ENCODE measurements at regions not wholly inside any gene's neighbourhood (a gene's known extent, or its start where the extent isn't known, plus 50 kb on each side); places are given as distances from the start of the nearest gene placed in this dataset.

DNA sequence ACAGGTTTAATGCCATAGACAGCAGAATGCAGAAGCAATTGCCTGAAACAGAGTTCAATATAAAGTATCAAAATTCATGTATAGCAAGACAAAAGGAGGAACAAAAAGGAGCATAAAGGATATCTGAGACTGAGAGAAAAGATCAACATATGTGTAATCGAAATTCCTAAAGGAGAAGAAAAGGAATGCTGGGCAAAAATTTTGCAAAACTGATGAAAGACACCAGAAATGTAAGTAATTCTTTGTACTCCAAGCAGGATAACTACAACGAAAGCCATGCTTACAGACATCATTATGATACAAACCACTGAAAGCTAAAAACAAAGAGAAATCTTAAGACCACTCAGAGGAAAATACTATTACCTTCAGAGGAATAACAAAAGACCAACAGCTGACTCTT is 72.8 kb upstream of the MTAP start:
- no peak for DNase-seq (ENCODE audit: extremely low read depth, low read depth)
- TF ChIP-seq, protein P1, sequence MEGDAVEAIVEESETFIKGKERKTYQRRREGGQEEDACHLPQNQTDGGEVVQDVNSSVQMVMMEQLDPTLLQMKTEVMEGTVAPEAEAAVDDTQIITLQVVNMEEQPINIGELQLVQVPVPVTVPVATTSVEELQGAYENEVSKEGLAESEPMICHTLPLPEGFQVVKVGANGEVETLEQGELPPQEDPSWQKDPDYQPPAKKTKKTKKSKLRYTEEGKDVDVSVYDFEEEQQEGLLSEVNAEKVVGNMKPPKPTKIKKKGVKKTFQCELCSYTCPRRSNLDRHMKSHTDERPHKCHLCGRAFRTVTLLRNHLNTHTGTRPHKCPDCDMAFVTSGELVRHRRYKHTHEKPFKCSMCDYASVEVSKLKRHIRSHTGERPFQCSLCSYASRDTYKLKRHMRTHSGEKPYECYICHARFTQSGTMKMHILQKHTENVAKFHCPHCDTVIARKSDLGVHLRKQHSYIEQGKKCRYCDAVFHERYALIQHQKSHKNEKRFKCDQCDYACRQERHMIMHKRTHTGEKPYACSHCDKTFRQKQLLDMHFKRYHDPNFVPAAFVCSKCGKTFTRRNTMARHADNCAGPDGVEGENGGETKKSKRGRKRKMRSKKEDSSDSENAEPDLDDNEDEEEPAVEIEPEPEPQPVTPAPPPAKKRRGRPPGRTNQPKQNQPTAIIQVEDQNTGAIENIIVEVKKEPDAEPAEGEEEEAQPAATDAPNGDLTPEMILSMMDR (IDR thresholded peaks at IDR 0.05; ENCODE audit: low read depth, low read length) = no peak

DNA sequence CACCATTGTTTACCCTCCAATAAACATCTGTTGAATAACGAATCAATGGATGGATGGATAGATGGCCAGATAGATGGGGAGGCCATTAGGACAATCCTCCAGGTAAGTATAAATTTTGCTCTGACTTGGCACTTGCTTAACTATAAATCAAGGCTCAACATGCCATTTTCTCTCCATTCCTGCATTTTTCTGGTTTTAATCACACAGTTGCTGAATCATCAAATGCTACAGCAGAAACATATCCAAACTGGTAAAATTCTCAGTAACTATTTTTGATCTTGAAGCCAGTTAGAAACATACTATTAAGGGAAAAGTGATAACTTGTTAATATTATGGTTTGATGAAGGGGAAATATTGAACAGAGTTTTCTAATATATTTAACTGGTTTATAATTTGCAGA is 71.5 kb upstream of the MTAP start:
- TF ChIP-seq, protein P1 (IDR thresholded peaks at IDR 0.05; ENCODE audit: low read depth, low read length) = no peak
- no peak for DNase-seq (ENCODE audit: extremely low read depth, low read depth)

- DNase-seq (ENCODE audit: extremely low read depth, low read depth) = no peak
- TF ChIP-seq, protein P1 (IDR thresholded peaks at IDR 0.05; ENCODE audit: low read depth, low read length) = no peak
Observed at GRCh38 chr9:21741151-21741550, 61.3 kb upstream of the MTAP start.

GRCh38 chr9:21744320-21744719 is 58.1 kb upstream of the MTAP start:
- TF ChIP-seq, protein P1 (IDR thresholded peaks at IDR 0.05; ENCODE audit: low read depth, low read length) = no peak
- DNase-seq (ENCODE audit: extremely low read depth, low read depth) = no peak

GRCh38 chr9:21744841-21745240 is 57.6 kb upstream of the MTAP start:
- DNase-seq (ENCODE audit: extremely low read depth, low read depth) = peak; percentile 14
- TF ChIP-seq, protein P1 (IDR thresholded peaks at IDR 0.05; ENCODE audit: low read depth, low read length) = no peak

DNA sequence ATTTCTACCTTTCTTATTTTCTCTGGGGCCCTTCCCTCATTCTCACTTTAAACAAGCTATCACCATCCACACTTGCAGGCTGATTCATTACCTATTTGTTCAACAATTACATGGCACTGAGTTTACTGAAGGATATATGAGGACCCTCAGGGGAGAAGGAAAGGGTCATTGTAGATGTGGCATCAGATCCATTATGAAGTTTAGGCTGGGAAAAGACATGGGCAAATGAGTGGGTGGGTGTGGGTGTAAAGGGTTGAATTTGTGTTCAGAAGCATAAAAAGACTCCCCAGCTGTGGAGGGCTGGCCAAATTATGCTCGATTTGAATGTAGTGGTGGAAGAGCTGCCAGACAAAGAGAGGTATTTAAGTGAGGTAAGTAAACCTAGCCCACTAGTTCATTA is 55.9 kb upstream of the MTAP start:
- DNase-seq (ENCODE audit: extremely low read depth, low read depth) = no peak
- TF ChIP-seq, protein P1 (IDR thresholded peaks at IDR 0.05; ENCODE audit: low read depth, low read length) = no peak

- TF ChIP-seq, protein P1 (IDR thresholded peaks at IDR 0.05; ENCODE audit: low read depth, low read length) = no peak
- peak; percentile 19 for DNase-seq (ENCODE audit: extremely low read depth, low read depth)
Observed at GRCh38 chr9:21747175-21747574, 55.3 kb upstream of the MTAP start.
